ENCODE measurements at regions not wholly inside any gene's neighbourhood (a gene's known extent, or its start where the extent isn't known, plus 50 kb on each side); places are given as distances from the start of the nearest gene placed in this dataset.

- H3K9me3 ChIP-seq: no peaks in the 10 kb centered on the region
- no peak for DNase-seq
- H3K27me3 ChIP-seq: no peaks in the 10 kb centered on the region
- H3K4me3 ChIP-seq: no peak overlapping the region
- no peaks in the 10 kb centered on the region for H3K36me3 ChIP-seq
Measured at GRCh38 chrX:149992918-149993317, 54.6 kb upstream of the EOLA2 start.

- Histone ChIP-seq H3K36me3 (no peaks in the 10 kb centered on the region), H3K27me3 (no peaks in the 10 kb centered on the region), H3K9me3 (no peaks in the 10 kb centered on the region), H3K4me3 (no peak overlapping the region)
- DNase-seq: no peak
Measured at GRCh38 chrX:149993989-149994388, 55.7 kb upstream of the EOLA2 start.

GRCh38 chrX:149996515-149996914 is 58.2 kb upstream of the EOLA2 start:
- no peaks in the 10 kb centered on the region for H3K27me3 ChIP-seq
- DNase-seq: no peak
- no peaks in the 10 kb centered on the region for H3K36me3 ChIP-seq
- no peak overlapping the region for H3K4me3 ChIP-seq
- H3K9me3 ChIP-seq: no peaks in the 10 kb centered on the region

GRCh38 chrX:150005027-150005426 is 66.7 kb upstream of the EOLA2 start:
- H3K9me3 ChIP-seq: no peaks in the 10 kb centered on the region
- no peak overlapping the region for H3K4me3 ChIP-seq
- no peaks in the 10 kb centered on the region for H3K36me3 ChIP-seq
- DNase-seq: no peak
- H3K27me3 ChIP-seq: no peaks in the 10 kb centered on the region

GRCh38 chrX:150007356-150007755 is 69.1 kb upstream of the EOLA2 start:
- DNase-seq: no peak
- Histone ChIP-seq H3K9me3 (no peaks in the 10 kb centered on the region), H3K27me3 (no peaks in the 10 kb centered on the region), H3K4me3 (no peak overlapping the region), H3K36me3 (no peaks in the 10 kb centered on the region)

- no peak for DNase-seq
- Histone ChIP-seq H3K36me3 (no peaks in the 10 kb centered on the region), H3K9me3 (no peaks in the 10 kb centered on the region), H3K27me3 (no peaks in the 10 kb centered on the region), H3K4me3 (no peak overlapping the region)
Measured at GRCh38 chrX:150012647-150013381, 74.5 kb upstream of the EOLA2 start.

- Histone ChIP-seq H3K27me3 (no peaks in the 10 kb centered on the region), H3K4me3 (no peak overlapping the region), H3K36me3 (no peaks in the 10 kb centered on the region), H3K9me3 (no peaks in the 10 kb centered on the region)
- DNase-seq: no peak
Measured at GRCh38 chrX:150014525-150014924, 76.2 kb upstream of the EOLA2 start.

GRCh38 chrX:150017868-150018267 is 79.6 kb upstream of the EOLA2 start:
- H3K9me3 ChIP-seq: no peaks in the 10 kb centered on the region
- H3K36me3 ChIP-seq: no peaks in the 10 kb centered on the region
- no peak overlapping the region for H3K4me3 ChIP-seq
- no peaks in the 10 kb centered on the region for H3K27me3 ChIP-seq
- no peak for DNase-seq

DNA sequence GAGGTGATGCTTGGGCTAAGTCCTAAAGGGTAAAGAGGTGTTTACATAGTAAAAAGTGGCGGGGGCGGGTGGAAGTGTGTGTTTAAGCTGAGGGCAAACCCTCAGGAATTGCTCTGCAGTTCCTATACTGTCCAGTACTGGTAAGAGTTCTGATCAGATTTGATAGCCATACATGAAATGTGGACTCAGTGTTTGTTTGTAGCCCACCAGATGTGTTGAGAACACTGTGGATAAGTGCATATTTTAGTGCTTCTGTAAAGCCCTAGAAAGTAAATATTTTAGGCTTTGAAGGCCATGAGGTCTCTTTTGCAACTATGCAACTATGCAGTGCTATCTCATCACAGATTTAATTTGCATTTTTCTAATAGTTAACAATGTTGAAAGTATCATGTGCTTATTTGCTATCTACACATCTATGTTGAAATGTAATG is 80.7 kb upstream of the EOLA2 start:
- Histone ChIP-seq H3K36me3 (no peaks in the 10 kb centered on the region), H3K4me3 (no peak overlapping the region), H3K27me3 (no peaks in the 10 kb centered on the region), H3K9me3 (no peaks in the 10 kb centered on the region)
- DNase-seq: no peak

GRCh38 chrX:150028692-150029091 is 90.4 kb upstream of the EOLA2 start:
- H3K4me3 ChIP-seq: no peak overlapping the region
- no peaks in the 10 kb centered on the region for H3K36me3 ChIP-seq
- no peaks in the 10 kb centered on the region for H3K9me3 ChIP-seq
- no peak for DNase-seq
- H3K27me3 ChIP-seq: no peaks in the 10 kb centered on the region

GRCh38 chrX:150032742-150033141 is 94.5 kb upstream of the EOLA2 start:
- DNase-seq: peak; percentile 57
- H3K4me3 ChIP-seq: no peak overlapping the region
- H3K27me3 ChIP-seq: no peaks in the 10 kb centered on the region
- peaks cover 3% of the 10 kb centered on the region; the same call in 1 of the 2 replicates for H3K9me3 ChIP-seq
- H3K36me3 ChIP-seq: no peaks in the 10 kb centered on the region

DNA sequence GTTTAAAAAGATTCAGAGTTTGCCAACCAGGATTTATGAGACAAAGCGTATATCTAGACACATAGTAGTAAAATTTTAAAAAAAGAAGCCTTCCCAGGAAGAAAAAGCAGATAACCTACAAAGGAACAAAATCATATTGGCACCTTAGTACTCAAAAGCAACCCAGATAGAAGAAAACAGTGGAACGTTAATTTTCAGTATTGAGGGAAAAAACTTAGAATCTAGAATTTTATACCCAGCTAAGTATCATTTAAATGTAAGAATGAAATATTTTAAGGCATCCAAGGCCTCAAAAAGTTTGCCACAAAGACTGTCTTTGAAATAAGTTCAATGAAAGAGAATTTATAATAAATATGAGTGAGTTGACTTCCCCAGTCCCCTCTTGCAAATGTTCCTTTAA is 96.5 kb upstream of the EOLA2 start:
- no peaks in the 10 kb centered on the region for H3K36me3 ChIP-seq
- peaks cover 3% of the 10 kb centered on the region; the same call in 1 of the 2 replicates for H3K9me3 ChIP-seq
- DNase-seq: no peak

DNA sequence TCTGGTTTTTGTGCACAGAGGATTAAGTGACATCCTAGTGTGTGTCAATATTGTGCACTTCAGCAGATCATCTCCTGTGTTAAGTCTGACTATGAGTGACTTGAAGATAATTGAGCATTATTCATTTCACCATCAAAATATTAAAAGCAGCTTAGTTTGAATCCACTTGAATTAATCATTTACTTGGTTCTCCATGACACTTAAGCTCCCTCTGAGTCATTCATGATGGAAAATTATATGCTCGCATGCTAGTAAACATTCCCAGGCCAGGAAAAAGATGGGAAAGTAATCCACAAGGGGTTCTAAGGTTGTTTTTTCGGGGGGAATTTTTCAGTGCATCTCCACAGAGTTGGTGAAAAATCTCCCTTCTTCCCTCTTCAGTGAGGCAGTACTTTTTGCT is 97.2 kb upstream of the EOLA2 start:
- H3K27me3 ChIP-seq: no peaks in the 10 kb centered on the region
- no peak overlapping the region for H3K4me3 ChIP-seq
- no peak for DNase-seq
- no peaks in the 10 kb centered on the region for H3K36me3 ChIP-seq
- H3K9me3 ChIP-seq: peaks cover 3% of the 10 kb centered on the region; the same call in 1 of the 2 replicates

More for the DNA sequence above, 96.5 kb upstream of the EOLA2 start:
- Histone ChIP-seq H3K27me3 (no peaks in the 10 kb centered on the region), H3K4me3 (no peak overlapping the region)

- H3K4me3 ChIP-seq: no peak overlapping the region
- no peaks in the 10 kb centered on the region for H3K36me3 ChIP-seq
- peaks cover 3% of the 10 kb centered on the region; the same call in 1 of the 2 replicates for H3K9me3 ChIP-seq
- peak; percentile 51 for DNase-seq
- H3K27me3 ChIP-seq: no peaks in the 10 kb centered on the region
Measured at GRCh38 chrX:150036181-150036580, 97.9 kb upstream of the EOLA2 start.

GRCh38 chrX:150036641-150037040 is 98.3 kb upstream of the EOLA2 start:
- DNase-seq: no peak
- H3K27me3 ChIP-seq: no peaks in the 10 kb centered on the region
- H3K9me3 ChIP-seq: peaks cover 3% of the 10 kb centered on the region; the same call in 1 of the 2 replicates

GRCh38 chrX:150037041-150037440 is 98.8 kb upstream of the EOLA2 start:
- Histone ChIP-seq H3K27me3 (no peaks in the 10 kb centered on the region), H3K9me3 (peaks cover 3% of the 10 kb centered on the region; the same call in 1 of the 2 replicates), H3K36me3 (no peaks in the 10 kb centered on the region), H3K4me3 (no peak overlapping the region)
- no peak for DNase-seq

More at GRCh38 chrX:150036641-150037040, 98.3 kb upstream of the EOLA2 start:
- H3K4me3 ChIP-seq: no peak overlapping the region
- no peaks in the 10 kb centered on the region for H3K36me3 ChIP-seq

DNA sequence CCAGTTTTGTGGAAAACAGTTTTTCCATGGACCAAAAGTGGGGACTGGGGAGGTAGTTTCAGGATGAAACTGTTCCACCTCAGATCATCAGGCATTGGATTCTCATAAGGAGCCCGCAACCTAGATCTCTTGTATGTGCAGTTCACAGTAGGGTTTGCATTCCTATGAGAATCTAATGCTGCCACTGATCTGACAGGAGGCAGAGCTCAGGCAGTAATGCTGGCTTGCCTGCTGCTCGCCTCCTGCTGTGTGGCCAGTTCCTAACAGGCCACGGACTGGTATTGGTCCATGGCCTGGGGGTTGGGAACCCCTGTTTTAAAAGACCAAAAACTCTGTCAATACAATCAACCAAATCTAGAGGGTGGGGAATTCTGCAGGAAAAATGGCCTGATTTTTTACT is 100.0 kb upstream of the EOLA2 start:
- DNase-seq: peak; percentile 39
- no peaks in the 10 kb centered on the region for H3K36me3 ChIP-seq
- H3K9me3 ChIP-seq: peaks cover 3% of the 10 kb centered on the region; the same call in 1 of the 2 replicates
- no peaks in the 10 kb centered on the region for H3K27me3 ChIP-seq
- H3K4me3 ChIP-seq: no peak overlapping the region

GRCh38 chrX:150038986-150039599 is 100.8 kb upstream of the EOLA2 start:
- Histone ChIP-seq H3K27me3 (no peaks in the 10 kb centered on the region), H3K9me3 (peaks cover 3% of the 10 kb centered on the region; the same call in 1 of the 2 replicates), H3K36me3 (no peaks in the 10 kb centered on the region), H3K4me3 (no peak overlapping the region)
- DNase-seq: no peak
